Right cardiac atrium (tissue), 5 donors: ENCODE measurements at regions not wholly inside any gene's neighbourhood (a gene's known extent, or its start where the extent isn't known, plus 50 kb on each side); places are given as distances from the start of the nearest gene placed in this dataset.

Experiments used
- ATAC-seq, 2 donors: fragments of 200-7000 bp; cut with Tn5 transposase; one replicate each; pipeline versions ENCODE4 v1.8.0 to v1.9.1; 2020; ENCODE audit warnings: moderate library complexity in 2 of 2, mild to moderate bottlenecking in 1 of 2
- DNase-seq, 3 donors: peaks; one replicate each; pipeline ENCODE4 v3.0.0-alpha.2; 2020
- H3K27ac ChIP-seq: one replicate; pipeline ENCODE4 v1.5.1; 2013; ENCODE audit warnings: mild to moderate bottlenecking, low read length, control low read depth, moderate library complexity
- H3K27me3 ChIP-seq: one replicate; pipeline ENCODE4 v1.6.1; 2013; ENCODE audit not compliant: control insufficient read depth, insufficient read depth
- H3K4me1 ChIP-seq: one replicate; pipeline ENCODE4 v1.6.1; 2013; ENCODE audit warnings: low read length; ENCODE audit not compliant: control insufficient read depth, insufficient read depth
- H3K4me3 ChIP-seq: one replicate; pipeline ENCODE4 v1.5.1; 2013; ENCODE audit warnings: low read length, control low read depth
- H3K9me3 ChIP-seq: one replicate; pipeline ENCODE4 v1.6.1; 2013; ENCODE audit warnings: low read length; ENCODE audit not compliant: control insufficient read depth
- WGBS: extraction: QIAGEN DNeasy Blood & Tissue Kit; methylation state at CpG from one replicate; pipeline ENCODE4 v1.1.7; 2013; 5-methylcytosine and 5-hydroxymethylcytosine counted together
- intact Hi-C, 4 donors: fragments of 100-400 bp; cut with DNase I; formaldehyde crosslinking; loops; one replicate each; pipeline versions ENCODE4 v1.11.0 to v1.14.0; 2022 to 2023
- donor health status: healthy with polysubstance abuse.
- donor health status: DM: no; HTN: yes; CAD: no.
- donor health status: DM: no; HTN: no; CAD: no.
- donor health status: DM: no; HTN: yes; CAD: no; lungs with severe emphysema.
- donor health status: DM: yes; HTN: yes; CAD: no.

GRCh38 chr4:175947117-175947722 lies 118.4 kb upstream of the WDR17 start:
- intact Hi-C loops: loop anchor here in 1 of 4 donors (10.0 kb wide), 1 partner anchor 388 kb away; no protein-coding TSS in a partner anchor
- WGBS: 3% methylated on average over 4 of the region's 4 CpGs
- Histone ChIP-seq H3K4me3 (no peak overlapping the region), H3K27ac (no peak overlapping the region), H3K27me3 (no peaks in the 10 kb centered on the region), H3K9me3 (no peaks in the 10 kb centered on the region), H3K4me1 (no peaks in the 10 kb centered on the region)
- ATAC-seq (no peak), DNase-seq (no peak)

- H3K9me3 ChIP-seq: no peaks in the 10 kb centered on the region
- 52% methylated on average over 1 of the region's 1 CpG for WGBS
- no peaks in the 10 kb centered on the region for H3K4me1 ChIP-seq
- H3K27ac ChIP-seq: no peak overlapping the region
- intact Hi-C loops: loop anchor here in 1 of 4 donors (10.0 kb wide), 1 partner anchor 393 kb away; no protein-coding TSS in a partner anchor
- DNase-seq (no peak), ATAC-seq (no peak)
- H3K4me3 ChIP-seq: no peak overlapping the region
- H3K27me3 ChIP-seq: no peaks in the 10 kb centered on the region
Observed at GRCh38 chr4:175951794-175952193, 113.8 kb upstream of the WDR17 start.

- DNase-seq (no peak), ATAC-seq (no peak)
- 85% methylated on average over 2 of the region's 2 CpGs for WGBS
- intact Hi-C loops: loop anchor here in 1 of 4 donors (10.0 kb wide), 1 partner anchor 392 kb away; no protein-coding TSS in a partner anchor
- Histone ChIP-seq H3K9me3 (no peaks in the 10 kb centered on the region), H3K27ac (no peak overlapping the region), H3K27me3 (no peaks in the 10 kb centered on the region), H3K4me3 (no peak overlapping the region), H3K4me1 (no peaks in the 10 kb centered on the region)
Observed at GRCh38 chr4:175953116-175953515, 112.5 kb upstream of the WDR17 start.

- H3K27ac ChIP-seq: no peak overlapping the region
- H3K9me3 ChIP-seq: no peaks in the 10 kb centered on the region
- ATAC-seq (no peak), DNase-seq (no peak)
- H3K4me3 ChIP-seq: no peak overlapping the region
- 91% methylated on average over 5 of the region's 5 CpGs for WGBS
- no peaks in the 10 kb centered on the region for H3K27me3 ChIP-seq
- intact Hi-C loops: loop anchor here in 1 of 4 donors (10.0 kb wide), 1 partner anchor 391 kb away; no protein-coding TSS in a partner anchor
- H3K4me1 ChIP-seq: no peaks in the 10 kb centered on the region
Observed at GRCh38 chr4:175953960-175954521, 111.6 kb upstream of the WDR17 start.

GRCh38 chr4:175954685-175955084 lies 111.0 kb upstream of the WDR17 start:
- no peak overlapping the region for H3K27ac ChIP-seq
- no peaks in the 10 kb centered on the region for H3K9me3 ChIP-seq
- 62% methylated on average over 3 of the region's 3 CpGs for WGBS
- H3K4me3 ChIP-seq: no peak overlapping the region
- ATAC-seq (peak in 1 of 2 donors; percentile 71), DNase-seq (no peak)
- no peaks in the 10 kb centered on the region for H3K27me3 ChIP-seq
- intact Hi-C loops: loop anchor here in 1 of 4 donors (10.0 kb wide), 1 partner anchor 390 kb away; no protein-coding TSS in a partner anchor
- no peaks in the 10 kb centered on the region for H3K4me1 ChIP-seq

- Histone ChIP-seq H3K4me3 (no peak overlapping the region), H3K4me1 (no peaks in the 10 kb centered on the region), H3K9me3 (no peaks in the 10 kb centered on the region), H3K27me3 (no peaks in the 10 kb centered on the region), H3K27ac (no peak overlapping the region)
- intact Hi-C loops: no loop called here
- ATAC-seq (no peak), DNase-seq (no peak)
- 75% methylated on average over 4 of the region's 4 CpGs for WGBS
Observed at GRCh38 chr4:175961604-175962003, 104.0 kb upstream of the WDR17 start.

GRCh38 chr4:175970072-175970471 lies 95.6 kb upstream of the WDR17 start:
- Histone ChIP-seq H3K4me3 (no peak overlapping the region), H3K27me3 (no peaks in the 10 kb centered on the region), H3K4me1 (no peaks in the 10 kb centered on the region), H3K9me3 (no peaks in the 10 kb centered on the region), H3K27ac (no peak overlapping the region)
- ATAC-seq: no peak
- no peak for DNase-seq
- 46% methylated on average over 3 of the region's 3 CpGs for WGBS
- intact Hi-C loops: no loop called here

- ATAC-seq: no peak
- no peaks in the 10 kb centered on the region for H3K4me1 ChIP-seq
- H3K27ac ChIP-seq: no peak overlapping the region
- WGBS: 58% methylated on average over 8 of the region's 8 CpGs
- DNase-seq: no peak
- H3K4me3 ChIP-seq: no peak overlapping the region
- intact Hi-C loops: no loop called here
- no peaks in the 10 kb centered on the region for H3K27me3 ChIP-seq
- H3K9me3 ChIP-seq: no peaks in the 10 kb centered on the region
Observed at GRCh38 chr4:175970724-175971123, 94.9 kb upstream of the WDR17 start.

GRCh38 chr4:175971388-175972179 lies 94.1 kb upstream of the WDR17 start:
- WGBS: 66% methylated on average over 11 of the region's 11 CpGs
- Histone ChIP-seq H3K4me3 (no peak overlapping the region), H3K27ac (no peak overlapping the region), H3K4me1 (no peaks in the 10 kb centered on the region), H3K27me3 (no peaks in the 10 kb centered on the region), H3K9me3 (no peaks in the 10 kb centered on the region)
- DNase-seq (no peak), ATAC-seq (no peak)
- intact Hi-C loops: no loop called here

- intact Hi-C loops: no loop called here
- Histone ChIP-seq H3K9me3 (no peaks in the 10 kb centered on the region), H3K27ac (no peak overlapping the region), H3K4me1 (no peaks in the 10 kb centered on the region), H3K4me3 (no peak overlapping the region), H3K27me3 (no peaks in the 10 kb centered on the region)
- DNase-seq: no peak
- 83% methylated on average over 7 of the region's 7 CpGs for WGBS
- ATAC-seq: no peak
Observed at GRCh38 chr4:175973027-175973923, 92.4 kb upstream of the WDR17 start.
